HG02623 (cell line): ENCODE measurements at regions not wholly inside any gene's neighbourhood (a gene's known extent, or its start where the extent isn't known, plus 50 kb on each side); places are given as distances from the start of the nearest gene placed in this dataset.
"Not testable (repeated sequence)": the region's sequence is repeated elsewhere in the genome, so short reads cannot be mapped to it uniquely, and the experiment has no call there.

Experiments used
- ATAC-seq: cut with Tn5 transposase; IDR thresholded peaks from one replicate; pipeline ENCODE4 v1.9.1; 2021; ENCODE audit warnings: moderate library complexity; ENCODE audit not compliant: unreplicated experiment

DNA sequence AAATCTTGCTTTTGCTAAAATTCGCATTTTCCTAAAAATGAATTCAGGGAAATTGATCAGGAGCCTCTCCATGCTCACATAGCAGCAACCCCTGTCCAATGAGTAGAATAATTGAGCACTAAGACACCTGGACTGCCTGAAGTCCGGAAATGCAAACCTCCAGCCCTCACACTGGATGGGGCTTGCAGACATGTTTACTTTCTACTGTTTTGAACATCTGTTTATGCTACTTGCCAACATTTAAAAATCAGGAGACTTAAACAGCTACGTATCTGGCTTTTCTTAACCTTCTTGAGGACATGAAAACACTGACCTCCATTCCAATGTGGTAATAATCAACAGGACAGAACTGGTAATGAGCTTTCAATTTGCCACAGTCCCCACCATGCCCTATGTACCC is 184.4 kb downstream of the SHOX2 start:
- ATAC-seq: no peak

- no peak for ATAC-seq
Observed at GRCh38 chr3:157920822-157921700, 185.2 kb downstream of the SHOX2 start.

- ATAC-seq: no peak
Observed at GRCh38 chr3:157919319-157919887, 186.8 kb downstream of the SHOX2 start.

DNA sequence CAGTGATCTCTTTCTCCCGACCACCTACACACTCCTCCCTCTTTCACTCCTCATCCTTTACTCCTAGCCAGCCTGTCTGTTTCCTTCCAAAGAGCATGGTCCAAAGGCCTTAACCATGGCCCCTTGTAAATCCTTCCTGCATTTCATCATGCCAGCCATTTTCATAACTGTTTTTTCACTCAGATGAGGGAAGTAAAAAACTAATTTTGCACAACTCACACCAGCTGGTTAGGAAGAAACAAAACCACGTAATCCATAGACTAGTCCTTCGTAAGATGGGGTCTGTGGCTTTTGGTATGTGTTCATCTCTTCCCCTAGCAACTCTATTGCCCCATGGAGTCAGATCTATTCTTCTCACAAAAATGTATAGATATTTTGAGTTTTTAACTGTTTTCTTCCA is 187.8 kb downstream of the SHOX2 start:
- ATAC-seq: no peak

DNA sequence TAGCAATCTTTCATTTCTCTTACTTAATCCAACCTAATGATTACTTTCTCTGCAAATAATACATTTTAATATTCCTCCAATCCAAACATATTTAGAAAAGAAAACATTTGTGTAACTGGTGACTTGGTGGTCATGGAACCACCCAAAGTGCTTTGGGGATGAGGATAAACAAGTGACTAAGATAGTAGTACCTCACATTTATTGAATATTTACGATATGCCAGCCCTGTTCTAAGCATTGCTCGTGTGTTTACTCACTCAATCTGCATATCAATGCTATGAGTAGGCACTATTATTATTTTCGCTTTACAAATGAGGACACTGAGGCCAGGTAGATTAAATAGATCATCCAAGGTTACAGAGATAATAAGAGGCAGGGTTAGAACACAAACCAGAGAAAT is 189.5 kb downstream of the SHOX2 start:
- ATAC-seq: no peak

DNA sequence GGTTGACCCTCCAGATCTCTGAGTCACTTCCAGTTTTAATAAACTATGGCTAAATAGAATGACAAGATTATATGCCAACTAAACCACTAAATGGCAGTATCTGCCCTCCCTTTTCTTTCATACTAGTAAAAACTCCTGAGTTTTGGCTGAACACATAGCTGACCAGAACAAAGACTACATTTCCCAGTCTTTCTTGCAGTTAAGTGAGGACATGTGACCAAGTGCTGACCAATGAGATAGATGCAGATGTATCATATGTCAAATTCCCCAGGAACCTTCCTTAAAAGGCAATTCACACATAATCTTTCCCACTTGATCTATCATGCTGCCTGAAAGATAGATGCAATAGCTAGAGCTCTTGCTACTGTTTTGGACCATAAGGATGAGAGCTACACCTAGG is 191.3 kb downstream of the SHOX2 start:
- ATAC-seq: no peak

GRCh38 chr3:157913741-157914150 is 192.5 kb downstream of the SHOX2 start:
- ATAC-seq: no peak

DNA sequence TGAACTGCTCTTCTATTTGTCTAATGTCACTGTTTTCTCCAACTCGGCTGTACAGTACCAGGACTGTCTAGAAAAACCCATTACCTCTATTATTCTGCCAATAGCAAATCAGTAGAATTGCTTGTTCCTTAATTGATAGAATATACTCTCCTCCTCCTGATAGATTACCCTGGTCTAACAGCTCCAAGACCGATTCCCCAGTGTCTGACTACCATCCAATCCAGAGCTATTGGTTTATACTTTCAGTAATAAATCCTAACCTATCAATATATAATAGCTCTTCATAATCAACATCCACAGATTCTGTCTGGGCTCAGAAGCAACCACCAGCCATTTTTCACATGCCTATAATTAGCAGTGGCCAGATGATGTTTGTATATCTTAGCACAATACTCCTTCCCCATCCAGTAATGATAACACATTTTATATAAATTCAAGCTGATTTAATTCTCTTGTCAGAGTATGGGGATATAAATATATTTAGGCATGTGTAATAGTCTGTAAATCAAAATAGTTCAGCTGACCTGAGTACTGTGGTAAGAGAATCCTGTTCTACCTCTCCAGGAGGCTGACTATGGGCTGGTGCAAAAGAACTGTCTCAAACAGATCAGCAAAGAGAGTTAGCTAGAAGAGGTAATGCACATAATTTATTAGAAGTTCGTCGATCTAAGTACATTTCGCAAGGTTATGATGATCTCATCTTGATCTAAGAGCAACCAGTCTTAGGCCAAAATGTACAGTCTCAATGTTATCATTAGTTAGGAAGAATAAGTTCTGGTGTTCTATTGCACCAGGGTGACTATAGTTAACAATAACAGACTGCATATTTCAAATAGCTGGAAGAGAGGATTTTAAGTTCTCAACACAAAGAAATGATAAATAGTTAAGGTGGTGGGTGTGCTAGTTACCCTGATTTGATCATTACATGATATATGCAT is 193.4 kb downstream of the SHOX2 start:
- ATAC-seq: no peak

DNA sequence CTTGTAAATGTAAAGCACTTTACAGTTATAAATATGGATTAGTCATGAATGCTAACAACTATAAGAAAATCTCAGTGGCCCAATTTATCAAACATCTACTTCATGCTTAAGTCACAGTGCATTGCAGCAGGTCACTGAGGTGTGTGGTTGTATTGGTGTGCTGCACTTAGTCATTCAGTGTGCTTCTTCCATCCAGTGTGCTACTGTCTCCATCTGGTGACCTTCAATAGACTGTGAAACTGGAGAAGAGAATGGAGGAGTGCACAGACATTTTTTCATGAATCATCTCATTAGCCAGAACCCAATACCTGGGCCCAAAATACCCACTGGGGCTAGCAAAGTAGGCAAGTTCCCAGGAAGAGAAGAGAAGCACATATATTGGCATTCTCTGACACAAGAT is 199.6 kb downstream of the SHOX2 start:
- no peak for ATAC-seq

DNA sequence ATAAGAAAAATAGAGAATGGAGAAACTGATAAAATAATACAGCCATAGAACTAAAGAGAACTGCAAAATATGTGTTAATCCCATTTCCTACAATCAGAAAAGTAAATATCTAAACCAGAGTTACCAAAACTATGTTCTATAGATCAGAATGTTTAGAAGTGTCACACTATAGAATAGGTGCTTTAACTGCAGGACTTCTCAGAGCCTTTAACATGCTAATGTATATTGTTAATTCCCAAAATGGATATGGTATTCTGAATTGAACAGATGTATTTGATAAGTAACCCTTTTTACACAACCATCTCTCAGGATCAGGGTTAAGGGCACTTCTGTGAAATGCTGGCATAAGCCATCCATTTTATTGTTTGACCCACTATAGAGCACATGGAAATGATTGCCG is 200.3 kb downstream of the SHOX2 start:
- no peak for ATAC-seq

GRCh38 chr3:157902680-157903079 is 203.5 kb downstream of the SHOX2 start:
- not testable (repeated sequence) for ATAC-seq

DNA sequence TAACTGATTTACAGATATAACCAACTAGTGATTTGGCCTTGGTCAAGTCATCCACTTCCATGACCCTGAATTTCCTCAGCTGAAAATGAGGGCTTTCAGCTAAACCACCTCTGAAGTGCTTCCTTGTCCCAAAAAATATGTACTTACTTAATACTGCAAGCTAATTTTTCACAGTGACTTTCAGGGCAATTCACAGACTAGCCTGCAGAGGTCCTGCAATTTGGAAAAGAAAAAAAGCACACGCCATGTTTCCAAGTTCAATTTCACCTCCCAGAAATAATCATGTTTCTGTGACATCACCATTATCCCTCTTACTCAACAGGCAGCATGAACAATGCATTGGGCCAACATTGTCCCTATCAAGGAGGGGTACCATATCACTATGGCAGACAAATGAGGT is 218.2 kb downstream of the SHOX2 start:
- ATAC-seq: no peak

- ATAC-seq: no peak
Observed at GRCh38 chr3:157876556-157876955, 229.7 kb downstream of the SHOX2 start.

DNA sequence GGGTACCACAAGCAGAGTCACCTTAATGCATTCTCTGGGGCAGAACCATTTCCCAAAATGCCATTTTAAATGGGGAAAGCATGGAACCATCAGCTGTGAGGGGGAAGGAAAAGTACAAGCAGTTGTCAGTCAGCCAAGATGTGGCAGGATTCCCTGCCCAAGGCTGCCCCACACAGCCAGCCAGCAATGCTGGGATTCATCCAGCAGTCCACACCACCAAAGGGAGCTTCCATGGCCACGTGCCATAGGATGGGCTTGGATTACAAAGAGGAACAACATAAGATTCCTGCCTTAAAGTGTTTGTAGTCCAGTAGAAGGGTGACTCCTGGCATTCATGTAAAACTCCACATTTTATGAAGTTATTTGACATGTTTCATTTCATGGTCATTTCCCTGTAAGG is 233.3 kb downstream of the SHOX2 start:
- ATAC-seq: no peak

DNA sequence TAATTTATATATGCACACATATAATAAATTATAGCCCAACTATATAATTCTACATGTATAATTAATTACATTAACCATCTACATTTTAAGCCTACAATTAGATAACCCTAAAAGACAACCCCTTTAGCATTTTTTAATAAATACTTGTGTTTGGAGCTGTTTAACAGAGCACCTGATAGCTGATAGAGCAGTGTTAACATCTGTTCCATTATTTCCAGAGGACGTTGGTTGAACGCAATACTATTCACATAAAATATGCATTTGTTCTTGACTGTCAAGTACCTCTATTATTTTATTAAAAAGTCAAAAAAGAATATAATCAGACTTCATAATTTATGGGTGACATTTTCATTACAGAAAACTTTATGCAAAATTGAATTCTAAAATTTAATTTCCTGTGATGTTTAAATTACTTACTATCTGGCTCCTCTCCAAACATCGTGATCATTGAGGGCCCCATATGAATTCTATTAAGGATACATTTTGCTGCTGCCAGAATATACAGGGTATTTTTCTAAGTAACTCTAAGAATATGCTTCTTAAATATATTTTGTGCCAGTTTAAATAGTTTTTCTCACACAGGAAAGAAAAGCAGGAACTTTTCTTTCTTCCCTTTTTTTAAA is 234.3 kb downstream of the SHOX2 start:
- ATAC-seq: no peak

- ATAC-seq: no peak
Observed at GRCh38 chr3:157871248-157871647, 235.0 kb downstream of the SHOX2 start.

- ATAC-seq: no peak
Observed at GRCh38 chr3:157868946-157869345, 237.3 kb downstream of the SHOX2 start.

- no peak for ATAC-seq
Observed at GRCh38 chr3:157868196-157868595, 238.0 kb downstream of the SHOX2 start.

GRCh38 chr3:157865352-157866000 is 240.7 kb downstream of the SHOX2 start:
- peak; percentile 91 for ATAC-seq

GRCh38 chr3:157861076-157861765 is 245.0 kb downstream of the SHOX2 start:
- ATAC-seq: no peak
